Left lobe of liver (tissue), 2 donors: ENCODE measurements at regions not wholly inside any gene's neighbourhood (a gene's known extent, or its start where the extent isn't known, plus 50 kb on each side); places are given as distances from the start of the nearest gene placed in this dataset.

Experiments
- ATAC-seq: fragments of 200-7000 bp; cut with Tn5 transposase; one replicate; pipeline ENCODE4 v1.9.1; 2020; ENCODE audit warnings: mild to moderate bottlenecking, moderate library complexity
- DNase-seq: peaks from one replicate; pipeline ENCODE4 v3.0.0-alpha.2; 2020; ENCODE audit warnings: low spot score
- donor health status: DM: no; HTN: no; CAD: no; lungs with moderate emphysema.
- donor health status: DM: no; HTN: yes; CAD: no.

DNA sequence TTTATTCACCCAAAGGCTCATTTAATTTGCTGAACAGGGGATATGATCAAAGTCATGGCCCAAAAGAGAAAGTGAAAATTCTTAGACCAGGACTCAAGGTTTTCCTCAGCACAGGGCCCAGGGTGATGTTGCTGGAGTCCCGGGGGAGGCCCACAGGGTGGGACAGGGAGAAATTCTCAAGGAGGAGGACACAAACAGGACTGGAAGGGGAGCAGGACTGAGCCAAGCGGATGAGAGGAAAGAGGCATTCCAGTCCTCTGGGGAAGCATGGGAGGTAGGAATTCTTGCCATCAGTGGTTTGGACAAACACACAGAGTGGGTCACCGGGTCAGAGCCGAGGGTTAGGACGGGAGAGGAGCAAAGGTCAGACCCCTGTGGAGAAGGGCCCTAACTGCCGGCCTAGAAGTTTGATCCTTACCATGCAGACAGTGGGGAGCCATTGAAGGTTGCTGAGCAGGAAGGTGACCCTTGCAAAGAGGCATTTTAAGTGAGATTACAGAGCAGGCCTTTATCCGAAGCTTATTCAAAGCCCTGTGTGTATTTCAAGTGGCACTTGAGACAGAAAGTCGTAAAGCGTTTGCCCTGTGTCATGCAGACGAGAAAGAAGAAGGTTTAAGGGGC, 68.4 kb upstream of the PTGR2 start:
- DNase-seq (peak; percentile 80), ATAC-seq (peak; percentile 59)

DNA sequence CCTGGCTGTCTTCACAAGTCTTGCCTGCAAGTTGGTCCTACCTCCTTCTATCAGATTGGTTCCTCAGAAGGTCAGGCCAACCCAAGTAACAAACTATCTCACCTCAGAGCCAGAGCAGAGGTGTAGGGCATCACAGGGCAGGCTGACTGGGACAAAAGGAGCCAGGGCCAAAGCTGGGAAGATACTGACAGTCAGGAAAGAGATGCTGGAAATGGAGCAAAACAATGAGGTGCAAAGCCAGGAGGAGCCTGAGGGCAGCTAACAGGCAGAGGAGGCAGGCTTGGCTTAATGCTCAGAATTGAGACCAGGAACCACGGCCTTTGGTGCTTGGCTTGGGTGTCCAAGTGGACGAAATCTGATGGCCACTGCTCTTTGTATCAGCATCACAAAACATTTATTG, 68.4 kb upstream of the PNMA1 start:
- no peak for ATAC-seq
- no peak for DNase-seq

DNA sequence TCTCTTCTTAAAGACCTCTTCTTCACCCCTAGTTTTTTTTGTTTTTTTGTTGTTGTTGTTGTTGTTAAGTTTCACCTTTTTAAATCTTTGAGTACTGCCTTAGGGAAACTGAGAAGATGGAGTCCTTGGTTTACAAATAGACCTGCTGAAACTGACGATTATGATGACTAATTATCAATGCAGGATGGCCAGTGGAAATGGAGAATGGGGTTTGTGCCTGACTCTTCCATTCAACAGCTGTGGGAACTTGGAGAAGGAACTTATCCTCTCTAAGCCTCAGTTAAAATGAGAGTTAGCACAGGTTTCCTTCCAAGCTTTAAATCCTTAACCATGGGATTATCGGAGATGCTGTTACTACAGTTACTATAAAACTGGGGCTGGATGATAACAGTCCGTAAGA, 66.7 kb upstream of the PNMA1 start:
- DNase-seq, result no peak
- ATAC-seq, result no peak

DNA sequence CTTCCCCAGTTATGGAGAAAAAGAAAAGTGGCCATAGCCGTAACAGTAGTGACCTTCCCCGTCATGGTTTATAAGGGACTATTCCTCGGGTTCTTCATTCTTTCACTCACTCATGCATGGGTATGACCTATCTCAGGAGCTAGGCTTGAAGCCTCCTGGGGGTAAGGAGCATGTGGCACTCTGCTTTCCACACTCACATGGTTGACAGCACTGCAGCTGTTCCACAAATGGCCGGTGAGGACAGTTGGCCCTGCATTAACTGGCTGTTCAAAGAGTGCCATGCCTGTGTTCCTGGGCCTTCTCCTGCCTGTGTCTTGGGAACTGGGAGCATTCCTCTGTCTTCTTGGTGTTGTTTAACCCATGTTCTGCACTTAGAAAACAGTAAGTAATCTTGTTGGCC, 66.2 kb upstream of the PNMA1 start:
- ATAC-seq (no peak), DNase-seq (no peak)

DNA sequence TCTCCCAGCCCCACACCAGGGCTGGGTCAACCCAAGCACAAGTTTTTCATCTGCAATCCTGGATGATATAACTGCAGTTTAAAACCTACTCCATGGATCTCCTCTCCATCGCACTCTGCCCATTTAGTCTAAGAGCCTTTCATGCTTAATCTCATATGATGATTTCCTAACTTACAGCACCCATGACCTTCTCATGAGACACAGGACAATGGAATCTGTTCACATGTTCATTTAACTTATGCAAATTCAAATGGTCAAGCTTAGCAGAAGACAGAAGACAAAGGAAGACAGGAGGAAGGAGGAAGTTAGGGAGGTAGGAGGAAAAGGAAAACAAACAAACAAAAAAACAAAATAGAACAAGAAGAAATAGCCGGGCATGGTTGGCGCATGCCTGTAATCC, 64.6 kb upstream of the PNMA1 start:
- DNase-seq (no peak), ATAC-seq (no peak)

DNA sequence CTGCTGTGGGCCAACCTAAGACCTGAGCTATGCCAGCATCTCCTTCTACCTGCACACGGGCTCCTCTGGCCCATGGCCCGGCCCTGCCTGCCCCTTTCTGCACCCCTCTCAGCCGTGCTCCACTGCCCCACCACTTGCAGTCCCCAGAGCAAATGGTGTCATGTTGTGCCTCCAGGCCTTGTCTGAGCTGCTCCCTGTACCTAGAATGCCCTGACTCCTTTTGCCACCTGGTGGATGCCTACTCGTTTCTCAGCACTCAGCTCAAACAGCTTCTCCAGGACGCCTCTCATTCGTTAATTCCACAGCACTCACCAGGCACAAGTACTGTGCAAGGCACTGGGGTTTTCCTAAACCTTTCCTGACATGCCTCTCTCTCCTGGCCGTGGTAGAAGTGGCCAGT, 63.2 kb upstream of the PNMA1 start:
- DNase-seq, result no peak
- peak; percentile 63 for ATAC-seq

DNA sequence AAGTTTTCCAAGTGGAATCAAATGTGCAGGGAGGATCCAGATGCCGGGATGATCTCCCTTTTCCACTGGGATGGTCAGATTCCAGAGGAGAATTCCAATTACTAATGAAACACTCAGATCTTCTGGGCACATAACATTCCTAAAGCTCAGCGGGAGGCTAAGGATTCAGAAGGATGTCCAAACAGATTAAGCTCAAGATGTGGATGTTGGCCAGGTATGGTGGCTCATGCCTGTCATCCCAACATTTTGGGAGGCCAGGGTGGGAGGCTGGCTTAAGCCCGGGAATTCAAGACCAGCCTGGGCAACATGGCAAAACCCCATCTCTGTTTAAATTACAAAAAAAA, 62.0 kb upstream of the PNMA1 start:
- DNase-seq (no peak), ATAC-seq (no peak)

DNA sequence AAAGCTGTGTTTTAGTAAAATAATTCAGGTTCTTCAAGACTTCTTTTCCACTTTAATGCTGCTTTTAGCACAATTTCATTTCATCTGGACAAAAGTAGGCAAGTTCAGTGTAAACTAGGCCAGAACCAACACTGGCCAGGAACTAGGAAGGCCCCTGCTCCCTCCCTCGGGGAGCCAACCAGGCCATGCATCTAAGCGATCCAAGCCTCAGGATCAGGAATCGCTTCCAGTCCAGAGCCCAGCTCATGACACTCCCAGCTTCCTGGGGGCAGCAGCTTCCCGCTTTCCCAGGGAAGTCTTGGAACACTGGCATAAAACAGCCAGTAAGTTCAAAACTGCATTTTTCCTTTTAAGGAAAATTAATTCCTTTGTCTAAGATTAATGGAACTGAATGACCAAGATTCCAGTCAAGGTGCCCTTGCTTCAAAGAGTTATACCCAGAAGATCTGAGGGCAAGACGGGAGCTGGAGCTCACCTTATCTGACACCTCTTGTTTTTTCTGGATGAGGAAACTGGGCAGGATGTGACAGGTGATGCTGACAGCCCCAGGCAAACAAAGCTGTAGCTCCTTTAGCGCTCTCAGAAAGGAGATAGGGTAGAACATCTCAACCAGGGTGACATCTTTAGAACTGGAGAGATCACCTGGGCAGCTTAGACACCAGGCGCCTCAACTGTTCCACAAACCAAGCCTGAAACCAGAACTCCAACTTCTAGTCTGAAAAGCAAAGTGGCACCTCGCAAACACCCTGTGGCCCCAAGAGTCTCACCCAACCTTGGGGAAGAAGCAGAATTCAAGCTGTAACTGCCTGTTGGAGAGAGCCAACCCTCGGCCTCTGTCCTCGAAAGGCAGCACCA, 61.4 kb upstream of the PNMA1 start:
- DNase-seq (no peak), ATAC-seq (no peak)

DNA sequence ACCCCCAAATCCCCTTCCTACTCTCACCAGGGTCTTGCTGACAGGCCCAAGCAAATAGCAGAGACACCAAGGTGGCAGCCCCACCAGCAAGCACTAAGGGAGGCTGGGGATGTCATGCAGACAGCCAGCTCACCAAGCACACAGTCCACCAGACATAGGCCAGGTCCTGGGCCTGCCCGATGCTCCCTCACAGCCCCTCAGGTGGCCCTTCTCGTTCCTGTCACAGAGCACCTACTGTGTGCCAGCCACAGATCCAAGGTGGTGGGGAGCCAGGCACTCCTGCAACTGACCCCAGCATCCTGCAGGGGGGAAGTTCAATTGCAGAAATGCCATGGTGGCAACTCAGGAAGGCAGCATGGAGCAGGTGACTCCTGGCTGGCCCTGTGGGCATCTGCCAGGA, 60.5 kb upstream of the PNMA1 start:
- DNase-seq (no peak), ATAC-seq (no peak)

DNA sequence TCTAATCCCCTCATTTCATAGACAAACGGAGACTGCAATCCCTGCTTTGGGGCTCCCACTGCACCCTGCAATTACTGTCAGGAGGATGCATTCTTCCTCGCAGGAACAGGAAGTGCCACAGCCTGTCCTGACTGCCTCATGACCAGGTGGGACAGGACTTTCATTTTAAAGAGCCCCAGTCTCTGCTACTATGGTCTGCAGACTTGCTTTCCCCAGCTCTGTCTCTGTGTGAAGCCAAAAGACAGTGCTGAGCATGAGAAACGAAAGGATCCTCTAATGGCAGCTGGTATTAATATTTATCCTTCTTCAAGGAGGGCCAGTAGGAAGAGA, 60.0 kb upstream of the PNMA1 start:
- DNase-seq, result no peak
- no peak for ATAC-seq

DNA sequence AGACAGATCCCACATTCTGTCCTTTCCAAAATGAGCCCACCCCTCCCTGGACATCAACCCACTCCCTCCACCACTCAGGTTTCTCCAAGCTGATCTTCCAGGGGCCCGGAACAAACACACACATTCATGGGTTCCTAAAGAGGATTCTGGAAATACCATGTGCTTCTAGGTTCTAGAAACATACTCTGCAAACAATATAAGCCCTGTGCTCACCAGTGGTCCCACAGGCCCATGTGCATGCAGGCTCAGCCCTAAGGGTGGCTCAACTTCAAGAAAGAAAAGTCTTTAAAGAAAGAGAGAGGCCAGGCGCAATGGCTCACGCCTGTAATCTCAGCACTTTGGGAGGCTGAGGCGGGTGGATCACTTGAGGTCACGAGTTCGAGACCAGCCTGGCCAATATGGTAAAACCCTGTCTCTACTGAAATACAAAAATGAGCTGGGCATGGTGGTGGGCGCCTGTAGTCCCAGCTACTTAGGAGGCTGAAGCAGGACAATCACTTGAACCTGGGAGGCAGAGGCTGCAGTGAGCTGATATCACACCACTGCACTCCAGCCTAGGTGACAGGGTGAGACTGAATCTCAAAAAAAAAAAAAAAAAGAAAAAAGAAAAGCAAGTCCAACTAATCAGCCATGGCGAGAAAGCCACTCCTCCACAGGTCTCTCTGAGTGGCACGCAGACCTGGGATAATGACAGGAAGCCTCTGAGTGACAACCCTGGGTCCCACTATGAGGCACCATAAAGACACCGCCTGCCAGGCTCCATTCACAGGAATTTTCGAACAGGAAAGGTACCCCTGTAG, 59.5 kb upstream of the PNMA1 start:
- DNase-seq (no peak), ATAC-seq (no peak)

DNA sequence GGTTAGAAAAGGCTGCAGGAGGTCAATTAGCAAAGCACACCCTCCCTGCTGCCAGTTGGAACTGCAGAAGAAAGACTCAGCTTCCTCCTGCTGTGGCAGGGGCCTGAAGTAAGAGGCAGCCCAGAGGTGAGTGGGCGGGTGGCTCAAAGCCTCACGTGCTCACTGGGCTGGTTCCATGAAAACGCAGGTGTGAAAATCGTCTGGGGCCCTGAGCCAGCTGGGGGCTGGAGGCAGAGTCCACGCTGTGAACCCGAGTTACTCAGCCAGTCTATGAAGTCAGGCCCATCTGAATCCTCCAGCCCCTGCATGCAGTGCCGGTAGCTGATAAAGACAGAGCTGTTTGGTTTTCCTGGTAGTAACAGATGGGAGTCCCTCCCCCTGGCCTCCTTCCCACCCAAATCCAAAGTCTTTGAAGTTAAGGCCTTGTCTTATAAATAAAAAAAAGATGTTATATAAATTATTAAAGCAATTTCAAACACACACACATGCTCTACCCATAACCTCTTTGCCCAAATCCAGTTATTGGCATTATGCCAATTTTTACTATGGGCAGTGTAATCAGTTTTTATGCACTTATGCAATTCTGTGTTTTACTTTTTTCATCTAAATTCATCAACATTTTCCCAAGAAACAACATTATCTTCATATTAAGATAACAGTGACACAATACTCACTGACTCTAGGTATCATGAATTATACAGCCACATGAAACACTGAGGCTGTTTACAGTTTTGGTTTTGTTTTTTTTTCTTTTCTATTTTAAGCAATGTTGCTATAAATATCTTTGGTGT, 57.9 kb upstream of the PNMA1 start:
- peak; percentile 81 for ATAC-seq

DNA sequence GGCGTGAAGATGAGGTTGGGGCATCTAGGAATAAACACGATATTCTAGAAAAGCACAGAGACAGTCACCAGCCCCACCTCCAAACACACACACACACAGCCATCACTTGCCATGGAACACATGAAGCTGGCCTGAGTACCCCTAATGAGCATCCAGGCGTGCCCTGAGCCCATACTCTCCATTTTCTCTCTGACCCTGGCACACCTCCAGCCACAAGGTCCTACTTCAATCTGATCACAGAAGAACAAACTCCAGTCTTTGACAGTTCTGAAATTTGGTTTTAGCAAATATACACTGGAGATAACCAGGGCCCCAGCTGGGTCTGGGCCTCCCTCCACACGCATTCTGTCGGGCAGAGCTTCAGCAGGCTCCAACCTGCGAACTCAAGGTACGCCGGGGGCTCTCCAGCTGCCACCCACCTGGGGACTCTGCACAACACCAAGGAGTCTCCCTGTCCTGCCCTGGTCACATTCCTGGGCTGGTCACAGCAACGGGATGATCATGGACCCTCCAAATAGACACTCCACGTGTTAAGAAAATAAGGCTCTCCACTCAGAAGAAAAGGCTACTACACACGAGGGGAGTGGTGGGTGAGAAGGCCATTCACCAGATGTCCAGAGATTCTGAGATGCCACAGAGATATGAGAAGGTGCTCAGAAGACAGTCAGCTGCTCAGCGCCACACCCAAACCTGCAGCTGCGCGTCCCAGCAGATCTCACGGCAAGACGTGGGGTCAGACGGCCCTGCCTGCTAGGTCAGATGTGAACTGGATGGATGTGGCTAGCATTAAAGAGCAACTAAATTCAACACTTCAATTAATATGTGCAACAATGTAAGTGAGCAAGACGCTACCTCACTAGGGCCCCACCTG, 57.0 kb upstream of the PNMA1 start:
- ATAC-seq, result no peak
- DNase-seq, result no peak

More for the DNA sequence above, 57.9 kb upstream of the PNMA1 start:
- DNase-seq, result peak; percentile 78

DNA sequence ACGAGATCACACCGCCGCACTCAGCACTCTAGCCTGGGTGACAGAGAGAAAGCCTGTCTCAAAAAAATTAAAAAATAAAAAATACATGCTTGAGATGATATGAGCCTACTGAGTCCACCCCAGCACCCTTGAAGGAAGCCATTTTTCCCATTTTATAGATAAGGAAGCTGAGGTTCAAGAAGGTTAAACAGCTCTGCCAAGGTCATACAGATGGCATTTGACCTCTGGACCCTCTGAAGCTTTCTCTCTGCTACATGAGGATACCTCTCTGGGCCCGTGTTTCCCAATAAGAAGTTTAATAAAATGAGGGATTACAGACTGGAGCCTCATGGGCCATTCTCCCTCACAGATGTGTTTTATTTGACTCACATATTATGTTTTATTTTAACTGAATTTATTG, 53.9 kb upstream of the PNMA1 start:
- DNase-seq, result no peak
- ATAC-seq, result no peak

DNA sequence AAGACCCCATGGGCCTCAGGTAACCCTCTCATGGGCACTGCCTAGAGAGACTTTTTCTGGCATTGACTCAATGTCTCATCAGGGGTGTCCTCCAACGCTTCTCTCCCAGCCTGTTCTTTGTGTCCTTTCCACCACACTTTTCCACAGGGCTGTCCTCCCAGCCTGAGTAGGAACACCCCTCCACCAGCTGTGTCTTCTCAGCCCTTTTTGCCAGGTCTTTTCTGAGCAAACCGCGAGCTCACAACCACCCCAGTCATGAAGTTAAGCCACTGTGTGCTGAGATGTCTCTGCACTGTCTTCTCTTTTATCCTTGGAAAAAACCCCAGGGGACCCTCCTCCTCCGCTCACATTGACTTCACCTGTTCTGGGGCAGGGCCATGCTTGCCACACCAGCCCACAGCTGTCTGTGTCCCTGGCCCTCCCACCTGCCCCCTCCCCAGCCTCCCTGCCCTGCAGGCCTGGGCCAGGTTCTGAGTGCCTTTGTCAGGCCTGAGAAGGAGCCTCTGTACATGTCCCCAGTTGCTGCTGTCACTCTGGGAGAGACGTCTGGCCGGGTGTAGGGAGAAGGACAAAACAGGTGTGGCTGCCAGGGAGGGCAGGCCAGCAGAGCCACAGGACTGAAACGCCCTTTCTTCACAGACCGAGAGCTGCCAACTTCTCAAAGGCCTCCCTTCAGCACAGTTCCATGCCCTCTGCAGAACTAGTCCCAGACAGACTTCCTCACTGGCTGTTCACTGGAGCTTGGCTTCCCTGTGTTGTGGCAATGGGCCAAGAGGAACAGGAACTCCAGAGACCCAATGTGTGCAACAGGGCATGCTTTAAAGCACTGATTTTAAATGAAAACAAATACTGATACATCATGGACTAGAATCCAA, 50.5 kb upstream of the PNMA1 start:
- ATAC-seq, result peak; percentile 60
- peak; percentile 78 for DNase-seq
